Panc1 (cell line): ENCODE measurements at regions not wholly inside any gene's neighbourhood (a gene's known extent, or its start where the extent isn't known, plus 50 kb on each side); places are given as distances from the start of the nearest gene placed in this dataset.

ENCODE experiments used
- ATAC-seq: fragments of 200-7000 bp; cut with Tn5 transposase; 2 replicates; pipeline ENCODE4 v1.9.1; 2020; ENCODE audit warnings: mild to moderate bottlenecking, moderate library complexity
- BruUV-seq: library from RNA; stranded (reverse); fragments of 400-500 nt; replicated peaks from 2 replicates; lab custom pipeline; 2021; lab: Mats Ljungman, UMichigan
- CTCF ChIA-PET: fragments of 300-600 bp; sonication (Branson Sonifier 250); formaldehyde crosslinking; loops from one replicate; lab custom pipeline; 2022; ENCODE audit warnings: antibody characterized with exemption; lab: Charles Lee
- POLR2A ChIA-PET: fragments of 300-600 bp; sonication (Branson Sonifier 250); formaldehyde crosslinking; loops from one replicate; lab custom pipeline; 2022; ENCODE audit warnings: antibody characterized with exemption; lab: Charles Lee
- DNase-seq: peaks from one replicate; pipeline ENCODE4 v3.0.0-alpha.2; 2010; ENCODE audit warnings: low read depth, low spot score
- H3K27ac ChIP-seq: 2 replicates; pipeline ENCODE4 v1.5.1; 2011; ENCODE audit warnings: mild to moderate bottlenecking, low read length, inconsistent platforms
- H3K27me3 ChIP-seq: fragments of 200-500 bp; sonication (Bioruptor generic); 2 replicates; pipeline ENCODE4 v1.6.0; 2014; ENCODE audit warnings: low read length, inconsistent platforms; ENCODE audit not compliant: control insufficient read depth, insufficient read depth
- H3K36me3 ChIP-seq: fragments of 200-500 bp; sonication (Bioruptor generic); 2 replicates; pipeline ENCODE4 v1.5.1; 2014; ENCODE audit warnings: inconsistent platforms, mild to moderate bottlenecking, low read length, moderate library complexity; ENCODE audit not compliant: control insufficient read depth, insufficient read depth
- H3K4me1 ChIP-seq: 2 replicates; pipeline ENCODE4 v1.5.1; 2011; ENCODE audit warnings: inconsistent platforms, mild to moderate bottlenecking, low read length, moderate library complexity; ENCODE audit not compliant: control insufficient read depth, insufficient read depth
- H3K4me3 ChIP-seq, 2 experiments: 2 replicates each; pipeline ENCODE4 v1.5.1; 2011 to 2012; ENCODE audit warnings: low read depth in 2 of 2, low read length in 2 of 2, mild to moderate bottlenecking in 2 of 2, inconsistent platforms in 1 of 2, moderate library complexity in 1 of 2
- H3K9me3 ChIP-seq: fragments of 200-500 bp; sonication (Bioruptor generic); 2 replicates; pipeline ENCODE4 v1.5.1; 2014; ENCODE audit warnings: low read depth, mild to moderate bottlenecking, inconsistent platforms, low read length, moderate library complexity; ENCODE audit not compliant: control insufficient read depth, insufficient read depth
- CTCF ChIP-seq: fragments of 450-650 bp; IDR thresholded peaks from 2 replicates; pipeline ENCODE4 v1.5.1; 2017; ENCODE audit warnings: mild to moderate bottlenecking
- POLR2AphosphoS5 ChIP-seq: IDR thresholded peaks from 2 replicates; pipeline ENCODE4 v1.6.1; 2012; ENCODE audit warnings: mild to moderate bottlenecking, low read depth, low read length, moderate library complexity
- REST ChIP-seq, 2 experiments: IDR thresholded peaks; 2 replicates each; pipeline ENCODE4 v1.6.1; 2011 to 2012; ENCODE audit warnings: low read depth in 2 of 2, control low read depth in 1 of 2, low read length in 1 of 2, mild to moderate bottlenecking in 1 of 2, moderate library complexity in 1 of 2; ENCODE audit not compliant: insufficient read depth in 1 of 2
- SIN3A ChIP-seq: IDR thresholded peaks from 2 replicates; pipeline ENCODE4 v1.6.1; 2012; ENCODE audit warnings: low read depth, mild to moderate bottlenecking, low read length, moderate library complexity, borderline replicate concordance; ENCODE audit not compliant: insufficient read depth
- TCF7L2 ChIP-seq: IDR thresholded peaks from 2 replicates; pipeline ENCODE4 v1.6.1; 2011; ENCODE audit warnings: mild to moderate bottlenecking, low read depth, low read length, inconsistent platforms
- in situ Hi-C: cut with HindIII; loops from 2 replicates; pipeline ENCODE4 v1.10.0; 2016; ENCODE audit warnings: low sequenced_read_pairs, low pct_unique_long_range_greater_than_20kb
- intact Hi-C: fragments of 100-400 bp; cut with micrococcal nuclease; formaldehyde crosslinking; loops from one replicate; pipeline ENCODE4 v1.10.0; 2022; ENCODE audit not compliant: unreplicated experiment

- BruUV-seq: no TSS peak
- Histone ChIP-seq H3K27me3 (no peaks in the 10 kb centered on the region), H3K4me3 (no peak overlapping the region), H3K27ac (no peak overlapping the region), H3K4me1 (no peaks in the 10 kb centered on the region), H3K9me3 (no peaks in the 10 kb centered on the region), H3K36me3 (no peaks in the 10 kb centered on the region)
- intact Hi-C loops: no loop called here
- ChIA-PET CTCF (no interaction called here), POLR2A (no interaction called here)
- in situ Hi-C loops: no loop called here
- ATAC-seq: no peak
- TF ChIP-seq CTCF (no peak), POLR2AphosphoS5 (no peak), TCF7L2 (no peak), REST (IDR thresholded peaks at IDR 0.05; ENCODE audit: insufficient read depth in 1 of 2, low read depth in 2 of 2, low read length in 1 of 2) (no peak), SIN3A (no peak)
- no peak for DNase-seq
Measured at GRCh38 chr3:35992041-35992440, 352.7 kb downstream of the ARPP21 start.

- ATAC-seq: no peak
- no peaks in the 10 kb centered on the region for H3K4me1 ChIP-seq
- H3K36me3 ChIP-seq: no peaks in the 10 kb centered on the region
- no peak for DNase-seq
- no peak overlapping the region for H3K4me3 ChIP-seq
- H3K27me3 ChIP-seq: no peaks in the 10 kb centered on the region
- no peak overlapping the region for H3K27ac ChIP-seq
- no peaks in the 10 kb centered on the region for H3K9me3 ChIP-seq
- in situ Hi-C loops: no loop called here
- ChIA-PET CTCF (no interaction called here), POLR2A (no interaction called here)
- intact Hi-C loops: no loop called here
- TF ChIP-seq POLR2AphosphoS5 (no peak), SIN3A (no peak), CTCF (no peak), REST (IDR thresholded peaks at IDR 0.05; ENCODE audit: insufficient read depth in 1 of 2, low read depth in 2 of 2, low read length in 1 of 2) (no peak), TCF7L2 (no peak)
- BruUV-seq: no TSS peak
Measured at GRCh38 chr3:36011791-36012190, 368.5 kb upstream of the STAC start.
